ENCODE measurements at regions not wholly inside any gene's neighbourhood (a gene's known extent, or its start where the extent isn't known, plus 50 kb on each side); places are given as distances from the start of the nearest gene placed in this dataset.

- H3K4me3 ChIP-seq (ENCODE audit: low read depth, low read length) = no peak overlapping the region
- no peaks in the 10 kb centered on the region for H3K36me3 ChIP-seq (ENCODE audit: control insufficient read depth in 2 of 2, insufficient read depth in 1 of 2, low read length in 2 of 2)
- CTCF ChIA-PET = interaction anchor here (2.8 kb wide), 1 partner anchor 151 kb away, joined by 16 read pairs; no protein-coding TSS in a partner anchor
- H3K9me3 ChIP-seq (ENCODE audit: control insufficient read depth, insufficient read depth, low read depth, low read length) = no peaks in the 10 kb centered on the region
- no peaks in the 10 kb centered on the region for H3K4me1 ChIP-seq (ENCODE audit: control insufficient read depth, insufficient read depth, low read length)
- POLR2A ChIA-PET = no interaction called here
- no peak for TF ChIP-seq MEIS1 (CRISPR knock-in tag; IDR thresholded peaks at IDR 0.05; ENCODE audit: borderline replicate concordance)
- TF ChIP-seq KLF10 (tag by site-specific recombination; IDR thresholded peaks at IDR 0.05) = no peak
- no peak for TF ChIP-seq ZNF558 (tag by site-specific recombination; IDR thresholded peaks at IDR 0.05)
- TF ChIP-seq ZNF76 (tag by site-specific recombination; IDR thresholded peaks at IDR 0.05; ENCODE audit: borderline replicate concordance, low read depth) = no peak
- no peak for TF ChIP-seq ZNF768 (tag by site-specific recombination; IDR thresholded peaks at IDR 0.05)
- TF ChIP-seq ZNF354C (tag by site-specific recombination; IDR thresholded peaks at IDR 0.05; ENCODE audit: borderline replicate concordance, low read depth) = no peak
- TF ChIP-seq ZNF302 (tag by site-specific recombination; IDR thresholded peaks at IDR 0.05; ENCODE audit: low read depth) = no peak
- TF ChIP-seq ZSCAN4 (tag by site-specific recombination; IDR thresholded peaks at IDR 0.05) = no peak
- TF ChIP-seq SCRT1 (tag by site-specific recombination; IDR thresholded peaks at IDR 0.05; ENCODE audit: borderline replicate concordance) = no peak
- no peak overlapping the region for H3K27ac ChIP-seq (ENCODE audit: extremely low read depth, low read depth, low read length)
Measured at GRCh38 chr2:219692521-219692920, 65.1 kb downstream of the SLC4A3 start.

GRCh38 chr2:219695145-219695709 lies 67.8 kb downstream of the SLC4A3 start:
- Histone ChIP-seq H3K4me3 (ENCODE audit: low read depth, low read length) (no peak overlapping the region), H3K36me3 (ENCODE audit: control insufficient read depth in 2 of 2, insufficient read depth in 1 of 2, low read length in 2 of 2) (no peaks in the 10 kb centered on the region), H3K9me3 (ENCODE audit: control insufficient read depth, insufficient read depth, low read depth, low read length) (no peaks in the 10 kb centered on the region), H3K27ac (ENCODE audit: extremely low read depth, low read depth, low read length) (no peak overlapping the region), H3K4me1 (ENCODE audit: control insufficient read depth, insufficient read depth, low read length) (no peaks in the 10 kb centered on the region)
- TF ChIP-seq ZNF398 (tag by site-specific recombination; IDR thresholded peaks at IDR 0.05) = no peak
- TF ChIP-seq ZNF664 (tag by site-specific recombination; IDR thresholded peaks at IDR 0.05) = no peak
- no peak for TF ChIP-seq ZSCAN18 (tag by site-specific recombination; IDR thresholded peaks at IDR 0.05)
- TF ChIP-seq ZNF585B (tag by site-specific recombination; IDR thresholded peaks at IDR 0.05) = no peak
- no peak for TF ChIP-seq ZNF530 (tag by site-specific recombination; IDR thresholded peaks at IDR 0.05; ENCODE audit: low read depth)
- TF ChIP-seq ZNF776 (tag by site-specific recombination; IDR thresholded peaks at IDR 0.05; ENCODE audit: borderline replicate concordance) = no peak
- no peak for TF ChIP-seq GLI2 (tag by site-specific recombination; IDR thresholded peaks at IDR 0.05; ENCODE audit: borderline replicate concordance, low read depth)
- no peak for TF ChIP-seq KLF1 (tag by site-specific recombination; IDR thresholded peaks at IDR 0.05)
- TF ChIP-seq KLF8 (tag by site-specific recombination; IDR thresholded peaks at IDR 0.05) = no peak
- TF ChIP-seq ZNF362 (tag by site-specific recombination; IDR thresholded peaks at IDR 0.05) = no peak
- TF ChIP-seq ZNF433 (tag by site-specific recombination; IDR thresholded peaks at IDR 0.05; ENCODE audit: low read depth) = no peak
- TF ChIP-seq ZNF610 (tag by site-specific recombination; IDR thresholded peaks at IDR 0.05; ENCODE audit: borderline replicate concordance) = no peak
- TF ChIP-seq PRDM2 (tag by site-specific recombination; IDR thresholded peaks at IDR 0.05; ENCODE audit: borderline replicate concordance) = no peak
- TF ChIP-seq ZNF843 (tag by site-specific recombination; IDR thresholded peaks at IDR 0.05) = no peak
- no peak for TF ChIP-seq ZNF37A (tag by site-specific recombination; IDR thresholded peaks at IDR 0.05)
- ChIA-PET CTCF (interaction anchor here (0.7 to 1.3 kb wide), 2 partner anchors 53 to 210 kb away, joined by 3 read pairs; no protein-coding TSS in a partner anchor), POLR2A (no interaction called here)
